DMS53 treated with DMSO at 0.1 percent for 48 hours (cell line): ENCODE measurements at regions not wholly inside any gene's neighbourhood (a gene's known extent, or its start where the extent isn't known, plus 50 kb on each side); places are given as distances from the start of the nearest gene placed in this dataset.

Experiments used
- DNase-seq: peaks from one replicate; lab custom pipeline; 2025; ENCODE audit not compliant: unreplicated experiment; lab: John Stamatoyannopoulos, UW

- peak; percentile 22 for DNase-seq
Measured at GRCh38 chr7:79593866-79594301, 140.4 kb upstream of the MAGI2 start.

GRCh38 chr7:79590916-79591623 is 137.6 kb upstream of the MAGI2 start:
- DNase-seq, result no peak

GRCh38 chr7:79590391-79590790 is 136.9 kb upstream of the MAGI2 start:
- no peak for DNase-seq

- DNase-seq, result no peak
Measured at GRCh38 chr7:79570903-79571302, 117.4 kb upstream of the MAGI2 start.

GRCh38 chr7:79563821-79564522 is 110.5 kb upstream of the MAGI2 start:
- no peak for DNase-seq

GRCh38 chr7:79555571-79555970 is 102.1 kb upstream of the MAGI2 start:
- DNase-seq, result peak; percentile 87

- DNase-seq, result no peak
Measured at GRCh38 chr7:79553811-79554555, 100.5 kb upstream of the MAGI2 start.

GRCh38 chr7:79552463-79552862 is 99.0 kb upstream of the MAGI2 start:
- DNase-seq, result no peak

- DNase-seq, result no peak
Measured at GRCh38 chr7:79548727-79549126, 95.3 kb upstream of the MAGI2 start.

GRCh38 chr7:79547132-79547531 is 93.7 kb upstream of the MAGI2 start:
- DNase-seq, result no peak

GRCh38 chr7:79540592-79540991 is 87.1 kb upstream of the MAGI2 start:
- DNase-seq, result no peak

GRCh38 chr7:79534128-79534527 is 80.7 kb upstream of the MAGI2 start:
- DNase-seq, result no peak

GRCh38 chr7:79531905-79532664 is 78.6 kb upstream of the MAGI2 start:
- DNase-seq, result no peak

- DNase-seq, result no peak
Measured at GRCh38 chr7:79531116-79531515, 77.6 kb upstream of the MAGI2 start.

GRCh38 chr7:79529881-79530235 is 76.4 kb upstream of the MAGI2 start:
- DNase-seq, result no peak

GRCh38 chr7:79529214-79529880 is 75.9 kb upstream of the MAGI2 start:
- DNase-seq, result no peak

- DNase-seq, result peak; percentile 27
Measured at GRCh38 chr7:79528421-79528820, 75.0 kb upstream of the MAGI2 start.

GRCh38 chr7:79524048-79524447 is 70.6 kb upstream of the MAGI2 start:
- no peak for DNase-seq

- no peak for DNase-seq
Measured at GRCh38 chr7:79523436-79523835, 70.0 kb upstream of the MAGI2 start.

GRCh38 chr7:79520543-79520942 is 67.1 kb upstream of the MAGI2 start:
- no peak for DNase-seq

GRCh38 chr7:79515358-79515757 is 61.9 kb upstream of the MAGI2 start:
- no peak for DNase-seq
